Adrenal gland (tissue), 9 donors: ENCODE measurements at regions not wholly inside any gene's neighbourhood (a gene's known extent, or its start where the extent isn't known, plus 50 kb on each side); places are given as distances from the start of the nearest gene placed in this dataset.
A peak's percentile ranks its signal among the peaks of the same experiment; 100 is the strongest.

ENCODE experiments used
- DNase-seq, 7 donors: peaks; one replicate each; pipeline ENCODE4 v3.0.0-alpha.2; 2019 to 2020
- H3K27ac ChIP-seq, 5 donors: fragments of 200-600 bp; sonication (generic) in 4 of 5; 1 replicate in 3 of 5; 2 replicates in 2 of 5; pipeline versions ENCODE4 v1.5.1 to v1.8.0; 2016 to 2020; ENCODE audit warnings: mild to moderate bottlenecking in 1 of 5
- H3K27me3 ChIP-seq: fragments of 200-600 bp; 2 replicates; pipeline ENCODE4 v1.8.0; 2021
- H3K36me3 ChIP-seq, 2 donors: fragments of 200-600 bp; replicated peaks in 1 of 2; 1 replicate in 1 of 2; 2 replicates in 1 of 2; pipeline versions ENCODE4 v1.5.1 to v1.8.0; 2018 to 2022
- H3K4me1 ChIP-seq, 2 donors: fragments of 200-600 bp; replicated peaks in 1 of 2; 1 replicate in 1 of 2; 2 replicates in 1 of 2; pipeline versions ENCODE4 v1.5.1 to v1.8.0; 2018 to 2021
- H3K4me3 ChIP-seq, 4 donors: fragments of 200-600 bp; sonication (generic) in 3 of 4; one replicate each; pipeline ENCODE4 v1.5.1; 2016 to 2018
- H3K9me3 ChIP-seq, 3 donors: fragments of 200-600 bp; sonication (generic) in 1 of 3; replicated peaks in 1 of 3; 1 replicate in 2 of 3; 2 replicates in 1 of 3; pipeline versions ENCODE4 v1.5.1 to v1.8.0; 2016 to 2021
- POLR2A ChIP-seq, 2 donors: fragments of 450-650 bp; IDR thresholded peaks; one replicate each; pipeline ENCODE4 v1.6.1; 2017; ENCODE audit warnings: antibody characterized with exemption in 2 of 2, mild to moderate bottlenecking in 2 of 2, moderate library complexity in 1 of 2
- WGBS, 4 donors: extraction: QIAGEN DNeasy Blood & Tissue Kit in 2 of 4; methylation state at CpG; one replicate each; pipeline versions ENCODE4 v1.1.5 to v1.1.7; 2013 to 2017; 5-methylcytosine and 5-hydroxymethylcytosine counted together
- intact Hi-C, 2 donors: fragments of 100-400 bp; cut with DNase I; formaldehyde crosslinking; loops; one replicate each; pipeline versions ENCODE4 v1.14.1 to v1.15.0; 2022 to 2023
- TF ChIP-seq, protein P1 (sequence below), 6 experiments: fragments of 450-650 bp in 4 of 6; fragments of 200-600 bp in 2 of 6; sonication (generic) in 1 of 6; IDR thresholded peaks; 1 replicate in 5 of 6; 2 replicates in 1 of 6; pipeline versions ENCODE4 v1.5.1 to v1.8.0; 2016 to 2021; ENCODE audit warnings: antibody characterized with exemption in 6 of 6, mild to moderate bottlenecking in 2 of 6, moderate library complexity in 1 of 6
- donor health status: healthy with polysubstance abuse.
- donor health status: Bipolar disorder and iron deficiency.
- donor health status: DM: yes; HTN: yes; CAD: no.
- donor health status: DM: no; HTN: no; CAD: no.
- donor health status: DM: no; HTN: no; CAD: no.

- 38 to 59% (median 53%) methylated on average over 1 to 2 of the region's 2 CpGs for WGBS, 4 donors
- no peaks in the 10 kb centered on the region for H3K36me3 ChIP-seq
- TF ChIP-seq POLR2A (IDR thresholded peaks at IDR 0.05), result no peak
- TF ChIP-seq, protein P1, sequence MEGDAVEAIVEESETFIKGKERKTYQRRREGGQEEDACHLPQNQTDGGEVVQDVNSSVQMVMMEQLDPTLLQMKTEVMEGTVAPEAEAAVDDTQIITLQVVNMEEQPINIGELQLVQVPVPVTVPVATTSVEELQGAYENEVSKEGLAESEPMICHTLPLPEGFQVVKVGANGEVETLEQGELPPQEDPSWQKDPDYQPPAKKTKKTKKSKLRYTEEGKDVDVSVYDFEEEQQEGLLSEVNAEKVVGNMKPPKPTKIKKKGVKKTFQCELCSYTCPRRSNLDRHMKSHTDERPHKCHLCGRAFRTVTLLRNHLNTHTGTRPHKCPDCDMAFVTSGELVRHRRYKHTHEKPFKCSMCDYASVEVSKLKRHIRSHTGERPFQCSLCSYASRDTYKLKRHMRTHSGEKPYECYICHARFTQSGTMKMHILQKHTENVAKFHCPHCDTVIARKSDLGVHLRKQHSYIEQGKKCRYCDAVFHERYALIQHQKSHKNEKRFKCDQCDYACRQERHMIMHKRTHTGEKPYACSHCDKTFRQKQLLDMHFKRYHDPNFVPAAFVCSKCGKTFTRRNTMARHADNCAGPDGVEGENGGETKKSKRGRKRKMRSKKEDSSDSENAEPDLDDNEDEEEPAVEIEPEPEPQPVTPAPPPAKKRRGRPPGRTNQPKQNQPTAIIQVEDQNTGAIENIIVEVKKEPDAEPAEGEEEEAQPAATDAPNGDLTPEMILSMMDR (IDR thresholded peaks at IDR 0.05), result no peak
- H3K4me1 ChIP-seq, result peaks cover 0 to 6% of the 10 kb centered on the region in 2 donors
- peak in 1 of 7 donors; percentile 8 for DNase-seq
- H3K27ac ChIP-seq, result no peak overlapping the region
- no peak overlapping the region for H3K4me3 ChIP-seq
- no peaks in the 10 kb centered on the region for H3K9me3 ChIP-seq
- intact Hi-C loops, result no loop called here
- H3K27me3 ChIP-seq, result no peaks in the 10 kb centered on the region
Observed at GRCh38 chr2:48144777-48145176, 169.7 kb upstream of the FOXN2 start.

GRCh38 chr2:48145845-48146452, 168.5 kb upstream of the FOXN2 start:
- Histone ChIP-seq H3K27me3 (no peaks in the 10 kb centered on the region), H3K9me3 (no peaks in the 10 kb centered on the region), H3K36me3 (no peaks in the 10 kb centered on the region), H3K4me1 (peaks cover 0 to 6% of the 10 kb centered on the region in 2 donors), H3K4me3 (no peak overlapping the region), H3K27ac (no peak overlapping the region)
- intact Hi-C loops, result no loop called here
- WGBS, 4 donors, result 72 to 89% (median 84%) methylated on average over 6 of the region's 6 CpGs
- TF ChIP-seq POLR2A (IDR thresholded peaks at IDR 0.05), result no peak
- TF ChIP-seq, protein P1 (IDR thresholded peaks at IDR 0.05), result no peak
- DNase-seq, result no peak

- H3K27ac ChIP-seq, result no peak overlapping the region
- no peaks in the 10 kb centered on the region for H3K27me3 ChIP-seq
- WGBS, 4 donors, result 85 to 98% (median 90%) methylated on average over 6 of the region's 6 CpGs
- peaks cover 0 to 6% of the 10 kb centered on the region in 2 donors for H3K4me1 ChIP-seq
- TF ChIP-seq, protein P1 (IDR thresholded peaks at IDR 0.05), result no peak
- TF ChIP-seq POLR2A (IDR thresholded peaks at IDR 0.05), result no peak
- no peak for DNase-seq
- H3K9me3 ChIP-seq, result no peaks in the 10 kb centered on the region
- intact Hi-C loops, result no loop called here
- no peaks in the 10 kb centered on the region for H3K36me3 ChIP-seq
- H3K4me3 ChIP-seq, result no peak overlapping the region
Observed at GRCh38 chr2:48146552-48146951, 167.9 kb upstream of the FOXN2 start.

- no peak for DNase-seq
- Histone ChIP-seq H3K4me3 (no peak overlapping the region), H3K27me3 (no peaks in the 10 kb centered on the region), H3K4me1 (peaks cover 0 to 6% of the 10 kb centered on the region in 2 donors), H3K9me3 (no peaks in the 10 kb centered on the region), H3K27ac (no peak overlapping the region), H3K36me3 (no peaks in the 10 kb centered on the region)
- TF ChIP-seq, protein P1 (IDR thresholded peaks at IDR 0.05), result no peak
- TF ChIP-seq POLR2A (IDR thresholded peaks at IDR 0.05), result no peak
- intact Hi-C loops, result no loop called here
Observed at GRCh38 chr2:48147719-48148118, 166.8 kb upstream of the FOXN2 start.
